Upper lobe of right lung (tissue), 1 donor: ENCODE measurements at regions not wholly inside any gene's neighbourhood (a gene's known extent, or its start where the extent isn't known, plus 50 kb on each side); places are given as distances from the start of the nearest gene placed in this dataset.

Source experiments
- ATAC-seq: fragments of 200-7000 bp; cut with Tn5 transposase; one replicate; pipeline ENCODE4 v1.9.1; 2020; ENCODE audit warnings: mild to moderate bottlenecking, moderate library complexity
- DNase-seq: peaks from one replicate; pipeline ENCODE4 v3.0.0-alpha.2; 2020
- H3K27ac ChIP-seq: fragments of 200-600 bp; one replicate; pipeline ENCODE4 v1.8.0; 2022
- H3K27me3 ChIP-seq: fragments of 200-600 bp; one replicate; pipeline ENCODE4 v1.8.0; 2022; ENCODE audit warnings: mild to moderate bottlenecking
- H3K36me3 ChIP-seq: fragments of 200-600 bp; one replicate; pipeline ENCODE4 v1.8.0; 2022
- H3K4me1 ChIP-seq: fragments of 200-600 bp; one replicate; pipeline ENCODE4 v1.8.0; 2022
- H3K4me3 ChIP-seq: fragments of 200-600 bp; one replicate; pipeline ENCODE4 v1.8.0; 2022; ENCODE audit warnings: mild to moderate bottlenecking
- H3K9me3 ChIP-seq: fragments of 200-600 bp; one replicate; pipeline ENCODE4 v1.8.0; 2022
- intact Hi-C: fragments of 100-400 bp; cut with DNase I; formaldehyde crosslinking; loops from one replicate; pipeline ENCODE4 v1.11.0; 2022
- TF ChIP-seq, protein P1 (sequence below): fragments of 200-600 bp; IDR thresholded peaks from one replicate; pipeline ENCODE4 v1.8.0; 2022; ENCODE audit warnings: antibody characterized with exemption
- donor health status: DM: no; HTN: yes; CAD: no; lungs with severe emphysema.

GRCh38 chr3:177961784-177962183 is 574.5 kb upstream of the KCNMB2 start:
- H3K36me3 ChIP-seq, result no peaks in the 10 kb centered on the region
- H3K4me1 ChIP-seq, result no peaks in the 10 kb centered on the region
- H3K27ac ChIP-seq, result no peak overlapping the region
- DNase-seq (no peak), ATAC-seq (no peak)
- no peaks in the 10 kb centered on the region for H3K27me3 ChIP-seq
- TF ChIP-seq, protein P1, sequence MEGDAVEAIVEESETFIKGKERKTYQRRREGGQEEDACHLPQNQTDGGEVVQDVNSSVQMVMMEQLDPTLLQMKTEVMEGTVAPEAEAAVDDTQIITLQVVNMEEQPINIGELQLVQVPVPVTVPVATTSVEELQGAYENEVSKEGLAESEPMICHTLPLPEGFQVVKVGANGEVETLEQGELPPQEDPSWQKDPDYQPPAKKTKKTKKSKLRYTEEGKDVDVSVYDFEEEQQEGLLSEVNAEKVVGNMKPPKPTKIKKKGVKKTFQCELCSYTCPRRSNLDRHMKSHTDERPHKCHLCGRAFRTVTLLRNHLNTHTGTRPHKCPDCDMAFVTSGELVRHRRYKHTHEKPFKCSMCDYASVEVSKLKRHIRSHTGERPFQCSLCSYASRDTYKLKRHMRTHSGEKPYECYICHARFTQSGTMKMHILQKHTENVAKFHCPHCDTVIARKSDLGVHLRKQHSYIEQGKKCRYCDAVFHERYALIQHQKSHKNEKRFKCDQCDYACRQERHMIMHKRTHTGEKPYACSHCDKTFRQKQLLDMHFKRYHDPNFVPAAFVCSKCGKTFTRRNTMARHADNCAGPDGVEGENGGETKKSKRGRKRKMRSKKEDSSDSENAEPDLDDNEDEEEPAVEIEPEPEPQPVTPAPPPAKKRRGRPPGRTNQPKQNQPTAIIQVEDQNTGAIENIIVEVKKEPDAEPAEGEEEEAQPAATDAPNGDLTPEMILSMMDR, result no peak
- no peak overlapping the region for H3K4me3 ChIP-seq
- H3K9me3 ChIP-seq, result no peaks in the 10 kb centered on the region
- intact Hi-C loops, result no loop called here

- intact Hi-C loops, result no loop called here
- DNase-seq (no peak), ATAC-seq (no peak)
- H3K27me3 ChIP-seq, result no peaks in the 10 kb centered on the region
- H3K36me3 ChIP-seq, result no peaks in the 10 kb centered on the region
- H3K4me3 ChIP-seq, result no peak overlapping the region
- H3K4me1 ChIP-seq, result no peaks in the 10 kb centered on the region
- no peak overlapping the region for H3K27ac ChIP-seq
- H3K9me3 ChIP-seq, result no peaks in the 10 kb centered on the region
- TF ChIP-seq, protein P1, result no peak
These were observed 569.7 kb upstream of the KCNMB2 start for GRCh38 chr3:177966493-177966892.

DNA sequence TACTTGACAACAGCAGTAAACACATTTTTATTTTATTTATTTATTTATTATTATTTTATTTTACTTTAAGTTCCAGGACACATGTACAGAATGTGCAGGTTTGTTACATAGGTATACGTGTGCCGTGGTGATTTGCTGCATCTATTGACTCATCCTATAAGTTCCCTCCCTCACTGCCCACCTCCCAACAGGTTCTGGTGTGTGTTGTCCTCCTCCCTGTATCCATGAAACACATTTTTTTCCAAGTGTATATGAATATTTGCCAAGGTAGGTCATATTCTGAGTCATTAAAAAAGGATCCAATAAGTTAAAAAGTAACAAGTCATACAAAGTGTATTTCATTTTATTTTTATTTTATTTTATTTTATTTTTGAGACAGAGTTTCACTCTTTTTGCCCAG is 567.3 kb upstream of the KCNMB2 start:
- intact Hi-C loops, result no loop called here
- TF ChIP-seq, protein P1, result no peak
- ATAC-seq, result no peak
- H3K4me1 ChIP-seq, result no peaks in the 10 kb centered on the region
- DNase-seq, result no peak
- H3K9me3 ChIP-seq, result no peaks in the 10 kb centered on the region
- H3K27me3 ChIP-seq, result no peaks in the 10 kb centered on the region
- H3K4me3 ChIP-seq, result no peak overlapping the region
- no peaks in the 10 kb centered on the region for H3K36me3 ChIP-seq
- no peak overlapping the region for H3K27ac ChIP-seq

DNA sequence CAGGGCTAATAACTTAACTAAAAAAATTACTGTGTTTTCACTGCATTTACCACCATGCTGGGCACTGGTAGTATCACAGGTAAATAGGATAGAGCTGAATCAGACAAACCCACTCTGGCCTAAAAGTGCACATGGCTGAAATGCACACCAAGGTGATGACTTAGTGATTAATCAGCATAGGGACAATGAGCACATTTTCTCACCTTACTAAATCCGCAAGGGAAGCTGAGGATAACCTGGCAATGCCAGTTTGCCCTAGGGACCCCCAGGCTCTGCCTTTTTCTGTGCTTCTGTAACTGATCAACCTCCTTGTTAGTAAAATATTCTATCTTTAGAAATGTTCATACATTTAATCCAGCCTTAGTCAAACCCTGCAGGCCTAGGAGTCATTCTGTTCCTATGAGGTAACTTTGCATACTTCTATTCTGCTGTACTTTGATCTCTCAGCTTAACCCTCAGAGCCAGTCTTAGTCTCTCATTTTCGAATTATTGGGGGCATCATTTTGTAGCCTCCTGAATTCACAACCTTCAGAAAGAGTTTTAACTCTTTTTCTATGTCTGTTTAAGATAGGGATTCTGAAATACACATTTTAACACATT is 562.9 kb upstream of the KCNMB2 start:
- TF ChIP-seq, protein P1, result no peak
- no peak overlapping the region for H3K27ac ChIP-seq
- H3K27me3 ChIP-seq, result no peaks in the 10 kb centered on the region
- no peaks in the 10 kb centered on the region for H3K4me1 ChIP-seq
- no peaks in the 10 kb centered on the region for H3K36me3 ChIP-seq
- intact Hi-C loops, result no loop called here
- no peak overlapping the region for H3K4me3 ChIP-seq
- ATAC-seq (no peak), DNase-seq (no peak)
- H3K9me3 ChIP-seq, result no peaks in the 10 kb centered on the region

DNA sequence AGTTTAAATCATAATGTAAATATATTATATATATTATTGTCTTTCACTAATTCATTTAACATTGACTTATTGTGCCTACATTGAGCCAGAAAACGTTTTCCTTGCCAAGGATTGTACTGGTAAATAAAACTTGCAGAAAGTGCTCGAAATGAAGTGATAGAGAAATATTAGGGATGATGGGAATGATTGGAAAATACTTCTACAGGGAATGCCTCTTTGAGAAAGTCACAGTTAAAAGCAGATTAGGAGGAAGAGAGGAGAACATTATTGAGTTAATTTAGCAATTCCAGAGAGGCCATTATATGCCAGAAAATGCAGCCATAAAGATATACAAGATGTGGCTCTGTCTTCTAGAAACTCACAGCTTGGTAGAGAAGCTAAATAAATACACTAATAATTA is 560.0 kb upstream of the KCNMB2 start:
- DNase-seq, result no peak

More for the DNA sequence above, 560.0 kb upstream of the KCNMB2 start:
- intact Hi-C loops, result no loop called here
- Histone ChIP-seq H3K9me3 (no peaks in the 10 kb centered on the region), H3K27ac (no peak overlapping the region), H3K4me1 (no peaks in the 10 kb centered on the region), H3K27me3 (no peaks in the 10 kb centered on the region), H3K4me3 (no peak overlapping the region), H3K36me3 (no peaks in the 10 kb centered on the region)
- TF ChIP-seq, protein P1, result no peak
- ATAC-seq, result no peak
